GM21390 (cell line): ENCODE measurements at regions not wholly inside any gene's neighbourhood (a gene's known extent, or its start where the extent isn't known, plus 50 kb on each side); places are given as distances from the start of the nearest gene placed in this dataset.
"Not testable (repeated sequence)": the region's sequence is repeated elsewhere in the genome, so short reads cannot be mapped to it uniquely, and the experiment has no call there.

ENCODE experiments used
- ATAC-seq: cut with Tn5 transposase; IDR thresholded peaks from one replicate; pipeline ENCODE4 v1.9.1; 2021; ENCODE audit not compliant: unreplicated experiment

GRCh38 chr2:88988617-88989016 lies 297.1 kb downstream of the RPIA start:
- not testable (repeated sequence) for ATAC-seq

- not testable (repeated sequence) for ATAC-seq
These were observed 301.3 kb downstream of the RPIA start for GRCh38 chr2:88992819-88993218.

DNA sequence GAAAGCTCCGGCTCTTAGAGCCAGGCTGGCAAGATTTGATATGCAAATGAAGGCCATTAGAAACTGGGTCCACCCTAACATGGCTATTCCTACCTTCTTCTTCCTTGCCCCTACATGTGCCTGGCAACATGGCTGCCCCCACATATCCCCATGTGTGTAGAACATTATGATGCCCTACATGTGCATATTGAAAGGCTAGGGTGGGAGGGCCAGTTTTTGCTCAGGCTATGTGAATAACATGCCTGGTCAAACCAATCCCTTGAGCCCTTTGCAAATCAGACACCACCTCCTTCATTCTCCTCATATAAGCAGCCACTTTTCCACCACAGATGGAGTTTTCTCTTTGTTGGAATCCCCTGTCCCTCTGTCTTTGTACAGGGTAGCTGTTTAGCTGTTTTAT lies 303.4 kb downstream of the RPIA start:
- not testable (repeated sequence) for ATAC-seq

GRCh38 chr2:88996588-88996987 lies 305.1 kb downstream of the RPIA start:
- ATAC-seq: not testable (repeated sequence)

DNA sequence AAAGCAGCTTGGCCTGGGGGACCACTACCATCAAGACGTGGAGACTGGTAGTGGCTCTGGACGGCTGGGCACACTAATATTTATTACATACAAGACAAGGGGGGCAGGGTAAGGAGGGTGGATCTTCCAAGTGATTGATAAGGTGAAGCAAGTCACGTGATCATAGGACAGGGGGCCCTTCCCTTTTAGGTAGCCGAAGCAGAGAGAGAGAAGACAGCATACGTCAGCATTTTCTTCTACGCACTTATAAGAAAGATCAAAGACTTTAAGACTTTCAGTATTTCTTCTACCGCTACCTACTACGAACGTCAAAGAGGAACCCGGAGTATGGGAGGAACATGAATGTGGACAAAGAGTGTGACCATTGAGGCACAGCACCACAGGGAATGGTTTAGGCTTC lies 307.9 kb downstream of the RPIA start:
- no peak for ATAC-seq

DNA sequence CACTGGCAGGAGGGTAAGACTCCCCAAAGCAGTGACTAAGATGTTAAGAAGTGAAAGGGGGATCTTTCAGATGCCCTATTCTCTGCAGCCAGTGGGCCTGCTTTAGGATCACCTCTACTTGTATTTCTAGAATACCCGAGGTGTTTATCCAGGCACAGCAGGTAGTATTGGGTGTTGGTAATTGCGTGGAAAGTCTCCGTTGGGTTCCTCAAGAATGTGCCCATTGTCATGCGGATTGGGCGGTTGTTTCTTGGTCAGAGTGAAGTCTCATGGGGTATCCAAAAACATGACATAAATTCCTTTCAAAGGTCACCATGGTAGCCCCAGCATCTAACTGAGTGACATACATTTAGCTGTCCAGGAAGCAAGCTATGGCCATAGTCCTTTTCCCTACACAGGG lies 308.8 kb downstream of the RPIA start:
- ATAC-seq: no peak

DNA sequence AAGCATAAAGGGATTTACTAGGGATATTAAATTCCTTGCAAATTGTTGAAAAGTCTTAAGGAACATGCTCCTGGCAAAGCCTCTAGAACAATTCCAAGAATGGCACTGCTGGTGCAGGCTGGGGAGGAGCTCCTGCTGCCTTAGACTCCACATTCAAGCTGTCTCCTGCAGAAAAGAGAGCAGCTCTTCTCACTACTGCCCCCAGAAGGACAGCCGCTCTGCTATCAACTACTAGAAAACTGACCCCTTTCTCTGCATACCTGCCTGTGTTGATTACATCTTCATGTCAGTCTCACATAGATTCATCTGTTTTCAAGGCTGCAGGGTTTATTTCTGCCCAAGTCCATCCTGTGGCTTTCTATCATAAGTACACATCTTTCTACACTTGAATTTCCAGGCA lies 312.8 kb downstream of the RPIA start:
- not testable (repeated sequence) for ATAC-seq

GRCh38 chr2:89020566-89020965 lies 329.1 kb downstream of the RPIA start:
- ATAC-seq: not testable (repeated sequence)

- not testable (repeated sequence) for ATAC-seq
These were observed 334.8 kb downstream of the RPIA start for GRCh38 chr2:89026296-89026695.

DNA sequence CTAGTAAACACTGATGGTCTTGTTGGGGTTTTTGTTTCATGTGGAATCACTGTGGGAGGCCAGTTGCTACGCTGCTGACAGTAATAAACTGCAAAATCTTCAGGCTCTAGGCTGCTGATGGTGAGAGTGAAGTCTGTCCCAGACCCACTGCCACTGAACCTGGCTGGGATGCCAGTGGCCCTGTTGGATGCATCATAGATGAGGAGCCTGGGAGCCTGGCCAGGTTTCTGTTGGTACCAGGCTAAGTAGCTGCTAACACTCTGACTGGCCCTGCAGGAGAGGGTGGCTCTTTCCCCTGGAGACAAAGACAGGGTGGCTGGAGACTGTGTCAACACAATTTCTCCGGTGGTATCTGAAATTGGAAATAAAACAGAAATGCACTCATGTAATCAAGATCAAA lies 335.6 kb downstream of the RPIA start:
- ATAC-seq: not testable (repeated sequence)

DNA sequence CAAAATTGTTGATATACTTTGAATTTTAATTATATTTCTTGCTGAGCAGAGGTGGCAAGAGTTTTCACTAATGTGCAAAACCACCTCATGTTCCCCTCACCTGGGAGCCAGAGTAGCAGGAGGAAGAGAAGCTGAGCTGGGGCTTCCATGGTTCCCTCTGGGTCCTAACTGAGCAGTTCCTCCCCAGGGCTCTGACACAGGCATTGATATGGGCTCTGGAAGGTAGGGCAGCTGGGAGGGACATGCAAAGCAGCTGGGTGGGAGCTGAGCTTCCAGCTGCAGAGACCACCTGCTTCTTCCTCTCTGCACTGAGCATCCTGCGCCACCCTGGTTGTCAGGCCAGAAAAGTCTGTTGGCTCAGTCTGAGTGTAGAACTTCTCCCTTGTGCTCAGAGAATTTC lies 336.1 kb downstream of the RPIA start:
- not testable (repeated sequence) for ATAC-seq

DNA sequence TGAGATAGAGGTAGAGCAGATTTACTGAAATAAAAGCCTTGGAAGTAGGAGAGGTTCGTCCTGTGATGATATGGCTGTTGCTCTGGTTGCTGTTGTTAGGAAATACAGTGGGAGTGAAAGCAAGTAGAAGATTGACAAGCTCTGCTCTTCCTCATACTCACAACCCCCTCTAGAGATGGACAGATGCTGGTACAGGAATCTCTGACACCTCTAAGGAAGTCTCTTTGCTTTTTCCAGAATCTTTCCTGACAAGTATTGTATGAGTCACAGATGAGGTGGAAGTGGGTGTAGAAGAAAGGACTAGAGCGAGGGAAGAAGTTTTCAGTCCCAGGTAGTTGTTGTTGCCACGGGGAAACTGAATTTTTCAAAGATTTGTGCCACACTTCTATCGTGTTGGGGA lies 337.8 kb downstream of the RPIA start:
- ATAC-seq: not testable (repeated sequence)

- ATAC-seq: not testable (repeated sequence)
These were observed 356.9 kb downstream of the RPIA start for GRCh38 chr2:89048138-89049066.

DNA sequence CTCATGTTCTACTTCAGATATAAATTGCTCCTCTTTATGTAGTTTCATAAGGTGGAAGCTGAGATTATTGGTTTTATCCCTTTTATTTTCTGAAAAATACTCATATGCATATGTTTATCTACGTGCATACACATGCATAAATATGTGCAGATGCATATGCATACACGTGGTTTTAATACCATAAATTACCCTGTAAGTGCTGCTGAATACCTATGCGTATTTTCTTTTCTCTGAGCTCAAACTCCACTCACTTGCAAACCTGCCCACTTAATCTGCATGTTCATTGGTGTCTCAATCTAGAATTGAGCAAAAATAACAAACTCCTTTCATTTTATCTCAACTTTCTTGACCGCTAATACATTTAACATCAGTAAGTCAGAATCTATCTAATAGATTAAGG lies 367.1 kb downstream of the RPIA start:
- ATAC-seq: not testable (repeated sequence)

DNA sequence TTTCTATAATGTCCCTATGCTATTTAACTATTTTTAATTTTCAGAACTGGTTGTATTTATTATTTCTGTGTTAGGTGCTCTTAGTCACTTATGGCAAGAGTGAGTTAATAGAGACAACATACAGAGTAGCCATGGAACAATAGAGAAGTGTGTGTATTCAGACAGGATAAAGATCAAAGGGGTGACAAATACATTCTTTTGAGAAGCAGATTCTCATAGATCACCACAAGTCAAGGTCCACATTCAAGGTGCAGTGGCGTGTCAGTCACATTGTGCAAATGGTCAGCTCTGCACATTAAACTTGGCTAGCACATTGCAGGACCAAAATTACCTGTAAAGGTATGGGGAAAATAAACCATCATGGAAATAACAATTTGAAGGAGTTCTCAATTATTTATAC lies 369.7 kb downstream of the RPIA start:
- ATAC-seq: not testable (repeated sequence)

GRCh38 chr2:89076771-89077170 lies 385.3 kb downstream of the RPIA start:
- ATAC-seq: not testable (repeated sequence)

- ATAC-seq: not testable (repeated sequence)
These were observed 401.4 kb downstream of the RPIA start for GRCh38 chr2:89092911-89093310.

DNA sequence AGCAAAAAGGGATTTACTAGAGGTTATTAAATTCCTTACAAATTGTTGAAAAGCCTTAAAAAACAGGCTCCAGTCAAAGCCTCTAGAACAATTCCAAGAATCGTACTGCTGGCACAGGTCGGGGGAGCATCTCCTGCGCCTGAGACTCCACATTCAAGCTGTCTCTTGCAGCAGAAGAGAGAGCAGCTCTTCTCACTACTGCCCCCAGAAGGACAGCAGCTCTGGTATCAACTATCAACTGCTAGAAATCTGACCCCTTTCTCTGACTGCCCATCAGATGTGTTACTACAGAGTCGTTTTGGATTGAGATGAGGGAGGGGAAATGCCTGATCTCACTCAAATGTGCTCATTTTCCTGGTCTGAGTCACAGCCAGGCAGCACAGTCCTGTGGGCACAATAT lies 403.6 kb downstream of the RPIA start:
- not testable (repeated sequence) for ATAC-seq

GRCh38 chr2:89102587-89102986 lies 411.1 kb downstream of the RPIA start:
- ATAC-seq: not testable (repeated sequence)

DNA sequence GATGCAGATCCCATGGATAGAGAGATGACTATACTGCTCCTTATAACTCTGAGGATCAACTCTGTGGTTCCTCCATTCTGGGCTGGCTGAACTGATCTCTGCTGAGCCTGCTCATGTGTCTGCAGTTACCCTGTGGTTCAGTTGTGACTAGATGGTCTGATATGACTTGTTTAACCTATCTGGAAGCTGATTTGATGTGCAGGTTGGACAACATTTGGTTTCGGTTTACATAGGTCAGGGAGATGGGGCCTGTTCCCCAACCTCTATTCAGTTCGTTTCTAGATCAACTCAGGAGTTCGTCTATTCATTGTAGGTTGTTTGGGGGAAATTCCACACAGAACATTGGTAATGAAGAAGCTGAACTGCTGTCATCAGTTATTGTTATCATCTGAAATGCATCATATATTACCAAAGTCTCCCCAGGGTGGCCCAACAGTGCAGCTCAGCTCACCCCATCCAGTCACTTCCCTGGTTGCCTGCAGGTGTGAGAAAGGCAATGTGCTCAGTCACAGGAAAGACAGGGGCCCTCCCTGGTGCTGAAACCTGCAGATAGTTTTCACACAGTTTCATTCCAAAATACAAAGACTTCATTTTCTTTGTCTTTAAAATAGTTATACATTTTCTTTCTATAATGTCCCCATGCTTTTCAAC lies 415.0 kb downstream of the RPIA start:
- not testable (repeated sequence) for ATAC-seq

DNA sequence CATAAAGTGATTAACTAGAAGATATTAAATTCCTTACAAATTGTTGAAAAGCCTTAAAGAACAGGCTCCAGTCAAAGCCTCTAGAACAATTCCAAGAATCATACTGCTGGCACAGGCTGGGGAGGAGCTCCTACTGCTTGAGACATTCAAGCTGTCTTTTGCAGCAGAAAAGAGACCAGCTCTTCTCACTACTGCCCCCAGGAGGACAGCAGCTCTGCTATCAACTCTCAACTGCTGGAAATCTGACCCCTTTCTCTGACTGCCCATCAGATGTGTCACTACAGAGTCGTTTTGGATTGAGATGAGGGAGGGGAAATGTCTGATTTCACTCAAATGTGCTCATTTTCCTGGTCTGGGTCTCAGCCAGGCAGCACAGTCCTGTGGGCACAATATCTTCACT lies 421.0 kb downstream of the RPIA start:
- not testable (repeated sequence) for ATAC-seq

DNA sequence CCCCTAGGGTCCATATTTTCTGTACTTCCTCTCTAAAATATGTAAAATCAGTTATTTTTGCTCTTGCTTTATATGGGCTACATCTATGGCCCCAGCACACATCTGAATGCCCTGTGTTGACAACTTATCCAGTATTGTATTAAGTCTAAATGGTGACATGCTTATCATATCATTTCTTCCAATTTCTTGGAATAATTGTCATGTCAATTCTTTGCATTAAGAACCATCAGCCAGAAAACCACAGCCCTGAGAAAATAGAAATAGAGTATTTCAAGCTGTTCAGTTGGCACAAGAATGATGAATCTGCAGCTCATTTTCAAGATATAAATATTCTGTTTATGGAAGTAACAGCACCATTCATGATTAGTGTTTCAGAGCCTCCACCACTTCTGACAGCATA lies 421.8 kb downstream of the RPIA start:
- ATAC-seq: not testable (repeated sequence)
